GM12878 (cell line): ENCODE measurements at regions not wholly inside any gene's neighbourhood (a gene's known extent, or its start where the extent isn't known, plus 50 kb on each side); places are given as distances from the start of the nearest gene placed in this dataset.

Experiments
- ATAC-seq: fragments of 200-7000 bp; cut with Tn5 transposase; 3 replicates; pipeline ENCODE4 v1.9.1; 2020; ENCODE audit warnings: mild to moderate bottlenecking, moderate library complexity
- BruUV-seq: library from RNA; stranded (reverse); fragments of 400-500 nt; replicated peaks from 2 replicates; lab custom pipeline; 2021; lab: Mats Ljungman, UMichigan
- CTCF ChIA-PET: fragments of 300-600 bp; sonication (Branson Sonifier 250); formaldehyde crosslinking; extraction: SDS; loops from one replicate; lab custom pipeline; 2021; ENCODE audit warnings: inconsistent platforms; lab: Yijun Ruan, JAX
- POLR2A ChIA-PET: fragments of 350-600 bp; formaldehyde crosslinking; extraction: SDS; loops from one replicate; lab custom pipeline; 2021; ENCODE audit warnings: inconsistent platforms; lab: Charles Lee
- RAD21 ChIA-PET: fragments of 300-600 bp; sonication (Branson Sonifier 250); formaldehyde crosslinking; loops from one replicate; lab custom pipeline; 2023; ENCODE audit warnings: antibody characterized with exemption; ENCODE audit not compliant: unreplicated experiment; lab: Charles Lee
- SMC1A ChIA-PET: fragments of 300-600 bp; sonication (Branson Sonifier 250); formaldehyde crosslinking; loops from one replicate; lab custom pipeline; 2023; ENCODE audit not compliant: unreplicated experiment, uncharacterized antibody; lab: Charles Lee
- DNase-seq: peaks from one replicate; pipeline ENCODE4 v3.0.0-alpha.2; 2011; ENCODE audit warnings: low read depth, low spot score
- FAIRE-seq: peaks from 3 replicates; lab custom pipeline; 2011; peaks lifted over from hg19 to GRCh38; lab: Jason Lieb, UNC
- H2AFZ ChIP-seq: 2 replicates; pipeline ENCODE4 v1.6.0; 2011; ENCODE audit warnings: low read depth, low read length, control low read depth; ENCODE audit not compliant: control insufficient read depth
- H3K27ac ChIP-seq: 2 replicates; pipeline ENCODE4 v1.5.1; 2011; ENCODE audit warnings: control low read depth; ENCODE audit not compliant: control insufficient read depth, insufficient read depth
- H3K27me3 ChIP-seq, 2 experiments: replicated peaks in 1 of 2; 2 replicates each; pipeline versions ENCODE4 v1.6.0 to v1.6.1; 2011; ENCODE audit warnings: low read length in 1 of 2; ENCODE audit not compliant: control insufficient read depth in 2 of 2, insufficient read depth in 2 of 2
- H3K36me3 ChIP-seq, 2 experiments: 2 replicates each; pipeline ENCODE4 v1.5.1; 2011; ENCODE audit warnings: low read length in 1 of 2; ENCODE audit not compliant: control insufficient read depth in 2 of 2, insufficient read depth in 2 of 2
- H3K4me1 ChIP-seq: 2 replicates; pipeline ENCODE4 v1.6.1; 2011; ENCODE audit warnings: mild to moderate bottlenecking, low read length, moderate library complexity, mixed read lengths; ENCODE audit not compliant: control insufficient read depth, insufficient read depth
- H3K4me2 ChIP-seq: 2 replicates; pipeline ENCODE4 v1.6.0; 2011; ENCODE audit warnings: control low read depth; ENCODE audit not compliant: control insufficient read depth, insufficient read depth
- H3K4me3 ChIP-seq: fragments of 200-600 bp; sonication (generic); 2 replicates; pipeline ENCODE4 v1.5.1; 2016
- H3K79me2 ChIP-seq: 2 replicates; pipeline ENCODE4 v1.6.0; 2011; ENCODE audit warnings: low read length; ENCODE audit not compliant: control insufficient read depth, insufficient read depth
- H3K9ac ChIP-seq: 2 replicates; pipeline ENCODE4 v1.8.0; 2011; ENCODE audit warnings: low read length, control low read depth, mixed read lengths; ENCODE audit not compliant: control insufficient read depth, insufficient read depth
- H3K9me3 ChIP-seq: replicated peaks from 3 replicates; pipeline ENCODE4 v1.5.1; 2011; ENCODE audit warnings: mild to moderate bottlenecking, low read length; ENCODE audit not compliant: control insufficient read depth, insufficient read depth
- H4K20me1 ChIP-seq: 2 replicates; pipeline ENCODE4 v1.6.0; 2011; ENCODE audit not compliant: control insufficient read depth, insufficient read depth
- BRCA1 ChIP-seq: IDR thresholded peaks from 2 replicates; pipeline ENCODE4 v1.6.1; 2011; ENCODE audit warnings: low read depth, low read length, improper control_type of control experiment
- CREB1 ChIP-seq: IDR thresholded peaks from 2 replicates; pipeline ENCODE4 v1.6.1; 2012; ENCODE audit warnings: low read depth, mild to moderate bottlenecking, inconsistent platforms
- CUX1 ChIP-seq: IDR thresholded peaks from 2 replicates; pipeline ENCODE4 v1.6.1; 2012; ENCODE audit warnings: improper control_type of control experiment, low read depth, low read length; ENCODE audit not compliant: insufficient replicate concordance
- EP300 ChIP-seq, 2 experiments: fragments of 150-350 bp in 1 of 2; IDR thresholded peaks; 2 replicates each; pipeline ENCODE4 v1.6.1; 2011 to 2012; ENCODE audit warnings: low read depth in 2 of 2, low read length in 2 of 2, borderline replicate concordance in 1 of 2, improper control_type of control experiment in 1 of 2, inconsistent platforms in 1 of 2; ENCODE audit not compliant: control insufficient read depth in 1 of 2
- JUNB ChIP-seq: IDR thresholded peaks from 2 replicates; pipeline ENCODE4 v1.6.1; 2016; ENCODE audit warnings: antibody characterized with exemption, mild to moderate bottlenecking
- MTA2 ChIP-seq: fragments of 450-650 bp; IDR thresholded peaks from 2 replicates; pipeline ENCODE4 v1.6.1; 2016; ENCODE audit warnings: low read depth, mild to moderate bottlenecking, moderate library complexity
- MYB ChIP-seq: fragments of 150-350 bp; IDR thresholded peaks from 2 replicates; pipeline ENCODE4 v1.6.1; 2014; ENCODE audit warnings: mild to moderate bottlenecking, low read depth, low read length, borderline replicate concordance
- NFYA ChIP-seq: IDR thresholded peaks from 2 replicates; pipeline ENCODE4 v1.6.1; 2011; ENCODE audit warnings: low read depth, mild to moderate bottlenecking, low read length, improper control_type of control experiment, borderline replicate concordance
- RCOR1 ChIP-seq: conservative IDR thresholded peaks from 2 replicates; pipeline ENCODE4 v1.6.1; 2012; ENCODE audit warnings: low read depth, low read length, improper control_type of control experiment
- SREBF1 ChIP-seq: IDR thresholded peaks from 2 replicates; pipeline ENCODE4 v1.6.1; 2012; ENCODE audit warnings: mild to moderate bottlenecking, low read length
- USF2 ChIP-seq: IDR thresholded peaks from 2 replicates; pipeline ENCODE4 v1.6.1; 2011; ENCODE audit warnings: low read depth, low read length, improper control_type of control experiment, borderline replicate concordance
- ZBED1 ChIP-seq: IDR thresholded peaks from 2 replicates; pipeline ENCODE4 v1.6.1; 2016; ENCODE audit warnings: borderline replicate concordance
- WGBS: methylation state at CpG from one replicate; pipeline ENCODE4 v1.1.6; 2016; ENCODE audit warnings: low lambda C conversion rate; ENCODE audit not compliant: insufficient replicate concordance, insufficient coverage; ENCODE audit errors: missing lambda C conversion rate; 5-methylcytosine and 5-hydroxymethylcytosine counted together
- in situ Hi-C: fragments of 300-500 bp; cut with MboI; formaldehyde crosslinking; loops from 9 replicates; pipeline ENCODE4 v1.14.3; 2018; ENCODE audit warnings: mixed read lengths
- intact Hi-C: fragments of 100-400 bp; cut with micrococcal nuclease; formaldehyde crosslinking; loops from one replicate; pipeline ENCODE4 v1.14.2; 2022; ENCODE audit not compliant: unreplicated experiment
- TF ChIP-seq, protein P1 (sequence below), 3 experiments: IDR thresholded peaks in 2 of 3; conservative IDR thresholded peaks in 1 of 3; 2 replicates each; pipeline ENCODE4 v1.5.1; 2011; ENCODE audit warnings: low read depth in 3 of 3, low read length in 3 of 3, mild to moderate bottlenecking in 3 of 3, control low read depth in 2 of 3, moderate library complexity in 2 of 3, inconsistent platforms in 1 of 3, mixed read lengths in 1 of 3; ENCODE audit not compliant: control insufficient read depth in 2 of 3, insufficient read depth in 1 of 3; ENCODE audit errors: extremely low read depth in 1 of 3

GRCh38 chr22:27474711-27475547, 326.6 kb downstream of the MN1 start:
- no peak overlapping the region for H3K4me2 ChIP-seq
- H4K20me1 ChIP-seq: no peaks in the 10 kb centered on the region
- no peak overlapping the region for H3K9ac ChIP-seq
- no peak for TF ChIP-seq EP300 (IDR thresholded peaks at IDR 0.05; ENCODE audit: borderline replicate concordance in 1 of 2, control insufficient read depth in 1 of 2, low read depth in 2 of 2, low read length in 2 of 2)
- no peak for TF ChIP-seq SREBF1
- TF ChIP-seq CUX1: no peak
- no peak for TF ChIP-seq CREB1
- TF ChIP-seq NFYA: no peak
- no peak for TF ChIP-seq RCOR1
- TF ChIP-seq, protein P1, sequence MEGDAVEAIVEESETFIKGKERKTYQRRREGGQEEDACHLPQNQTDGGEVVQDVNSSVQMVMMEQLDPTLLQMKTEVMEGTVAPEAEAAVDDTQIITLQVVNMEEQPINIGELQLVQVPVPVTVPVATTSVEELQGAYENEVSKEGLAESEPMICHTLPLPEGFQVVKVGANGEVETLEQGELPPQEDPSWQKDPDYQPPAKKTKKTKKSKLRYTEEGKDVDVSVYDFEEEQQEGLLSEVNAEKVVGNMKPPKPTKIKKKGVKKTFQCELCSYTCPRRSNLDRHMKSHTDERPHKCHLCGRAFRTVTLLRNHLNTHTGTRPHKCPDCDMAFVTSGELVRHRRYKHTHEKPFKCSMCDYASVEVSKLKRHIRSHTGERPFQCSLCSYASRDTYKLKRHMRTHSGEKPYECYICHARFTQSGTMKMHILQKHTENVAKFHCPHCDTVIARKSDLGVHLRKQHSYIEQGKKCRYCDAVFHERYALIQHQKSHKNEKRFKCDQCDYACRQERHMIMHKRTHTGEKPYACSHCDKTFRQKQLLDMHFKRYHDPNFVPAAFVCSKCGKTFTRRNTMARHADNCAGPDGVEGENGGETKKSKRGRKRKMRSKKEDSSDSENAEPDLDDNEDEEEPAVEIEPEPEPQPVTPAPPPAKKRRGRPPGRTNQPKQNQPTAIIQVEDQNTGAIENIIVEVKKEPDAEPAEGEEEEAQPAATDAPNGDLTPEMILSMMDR (IDR thresholded peaks at IDR 0.05 in 2 of 3, conservative IDR thresholded peaks at IDR 0.05 in 1 of 3; ENCODE audit: control insufficient read depth in 2 of 3, extremely low read depth in 1 of 3, insufficient read depth in 1 of 3, low read depth in 3 of 3, low read length in 3 of 3): no peak
- no peak for TF ChIP-seq MYB
- TF ChIP-seq ZBED1: no peak
- no peak for TF ChIP-seq MTA2
- TF ChIP-seq JUNB: no peak
- no peak for TF ChIP-seq USF2
- TF ChIP-seq BRCA1: no peak

More at GRCh38 chr22:27474711-27475547, 326.6 kb downstream of the MN1 start:
- intact Hi-C loops (no loop called here), in situ Hi-C loops (no loop called here)
- SMC1A ChIA-PET: no interaction called here
- no peaks in the 10 kb centered on the region for H3K9me3 ChIP-seq
- POLR2A ChIA-PET: no interaction called here
- no peak overlapping the region for H3K4me3 ChIP-seq
- H3K27me3 ChIP-seq: no peaks in the 10 kb centered on the region
- RAD21 ChIA-PET: no interaction called here
- no peaks in the 10 kb centered on the region for H3K79me2 ChIP-seq
- H2AFZ ChIP-seq: no peak overlapping the region
- CTCF ChIA-PET: no interaction called here
- WGBS: 2% methylated on average over 12 of the region's 12 CpGs
- DNase-seq (no peak), ATAC-seq (no peak), FAIRE-seq (no peak)
- BruUV-seq: no TSS peak
- H3K4me1 ChIP-seq: no peaks in the 10 kb centered on the region
- H3K27ac ChIP-seq: no peak overlapping the region
- H3K36me3 ChIP-seq: no peaks in the 10 kb centered on the region
